ACHN (cell line): ENCODE measurements at regions not wholly inside any gene's neighbourhood (a gene's known extent, or its start where the extent isn't known, plus 50 kb on each side); places are given as distances from the start of the nearest gene placed in this dataset.

ENCODE experiments used
- DNase-seq: peaks from one replicate; pipeline ENCODE4 v3.0.0-alpha.2; 2015
- in situ Hi-C: cut with HindIII; loops from 2 replicates; pipeline ENCODE4 v1.10.0; 2017; ENCODE audit warnings: low sequenced_read_pairs, low pct_ligation_motif_present, low pct_unique_long_range_greater_than_20kb

DNA sequence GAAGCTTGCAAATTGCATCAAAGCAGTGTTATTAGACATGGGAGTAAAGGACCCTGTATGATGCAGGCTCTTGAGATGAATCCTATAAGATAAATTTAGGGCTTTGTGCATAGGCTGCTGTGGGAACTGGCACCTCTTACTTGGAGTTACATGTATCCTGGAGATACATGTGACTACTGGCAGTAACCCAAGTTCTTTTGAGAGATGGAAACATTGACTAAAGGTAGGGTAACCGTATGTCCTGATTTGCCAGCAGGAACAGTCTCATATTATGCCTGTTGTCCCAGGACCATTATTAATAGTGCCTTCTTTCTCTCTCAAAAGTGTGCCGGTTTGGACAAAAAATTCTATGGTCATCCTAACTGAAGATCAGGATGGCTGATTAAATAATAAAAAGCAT, 195.4 kb downstream of the LACC1 start:
- in situ Hi-C loops = no loop called here
- no peak for DNase-seq

DNA sequence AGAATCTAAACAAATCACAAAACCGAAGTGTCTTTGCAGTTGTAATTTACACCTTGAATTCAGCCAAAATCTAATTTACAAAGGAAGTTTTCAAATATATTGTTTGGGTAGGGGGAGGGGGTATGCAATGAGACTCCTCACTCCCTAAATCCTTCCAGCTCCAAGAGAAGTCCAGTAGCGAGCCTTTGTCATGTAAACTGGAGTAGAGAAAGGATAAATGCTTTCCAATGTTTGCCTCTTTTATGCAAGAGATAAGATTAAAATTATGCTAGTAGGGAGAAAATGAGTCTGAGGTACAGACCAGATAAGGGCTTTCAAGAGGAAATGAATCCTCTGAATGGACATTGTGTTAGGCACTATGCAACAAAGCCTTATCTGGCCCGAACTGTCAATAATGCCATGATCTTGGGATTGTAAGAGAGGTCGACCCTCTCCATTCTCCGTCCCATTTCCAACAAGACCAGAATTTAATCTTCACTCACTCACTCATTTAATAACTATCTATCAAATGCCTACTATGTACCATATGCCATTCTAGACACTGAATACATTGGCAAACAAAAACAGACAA, 199.2 kb downstream of the LACC1 start:
- no peak for DNase-seq
- in situ Hi-C loops = no loop called here

DNA sequence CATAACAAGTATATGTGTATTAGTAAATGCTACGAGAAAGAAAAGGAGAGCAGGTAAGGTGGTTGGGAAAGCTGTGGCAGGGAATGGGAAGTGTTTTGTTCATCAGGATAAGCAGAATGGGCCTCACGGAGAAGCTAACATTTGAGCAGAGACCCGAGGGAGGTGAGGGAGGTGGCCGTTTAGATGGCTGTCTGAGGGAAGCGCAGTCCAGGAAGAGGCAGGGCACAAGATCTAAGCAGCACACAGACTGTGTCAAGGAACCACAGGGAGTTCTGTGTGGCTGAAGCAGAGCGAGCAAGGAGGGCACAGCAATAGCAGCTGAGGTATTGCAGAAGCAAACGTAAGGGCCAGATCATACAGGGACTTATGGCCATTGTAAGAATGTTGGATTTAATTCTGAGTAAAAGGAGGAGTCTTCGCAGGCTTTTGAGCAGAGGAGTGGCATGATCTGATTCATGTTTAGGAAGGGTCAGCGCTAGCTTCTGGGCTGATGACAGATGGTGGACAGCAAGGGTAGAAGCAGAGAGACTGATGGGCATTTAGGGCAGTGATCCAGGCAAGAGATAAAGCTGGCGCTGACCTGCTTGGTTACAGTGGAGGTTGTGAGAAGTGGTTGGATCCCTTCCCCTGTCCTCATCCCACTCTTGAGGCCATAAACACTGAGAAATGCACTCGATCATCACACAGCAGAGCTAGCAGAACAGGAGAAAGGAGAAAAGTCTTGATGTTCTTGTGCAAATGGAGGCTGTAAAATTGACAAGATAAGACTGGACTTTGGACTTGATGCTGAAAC, 199.9 kb downstream of the LACC1 start:
- DNase-seq = no peak
- in situ Hi-C loops = no loop called here

DNA sequence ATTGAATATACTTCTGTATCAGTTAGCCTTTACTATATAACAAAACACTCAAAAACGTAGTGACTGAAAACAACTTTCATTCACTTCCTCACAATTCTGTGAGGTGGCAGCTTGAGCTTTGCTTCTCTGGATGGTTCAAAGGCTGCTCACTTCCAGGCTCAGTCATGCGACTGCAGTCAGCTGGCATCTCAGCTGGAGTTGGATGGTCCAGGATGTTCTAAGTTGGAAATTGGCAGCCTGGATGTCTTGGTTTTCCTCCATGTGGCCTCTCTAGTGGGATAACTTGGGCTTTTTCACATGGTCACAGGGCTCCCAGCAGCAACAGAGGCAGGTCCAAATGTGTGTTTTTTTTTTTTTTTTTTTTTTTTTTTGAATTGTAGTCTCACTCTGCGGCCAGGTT, 204.4 kb downstream of the LACC1 start:
- in situ Hi-C loops = no loop called here
- no peak for DNase-seq

DNA sequence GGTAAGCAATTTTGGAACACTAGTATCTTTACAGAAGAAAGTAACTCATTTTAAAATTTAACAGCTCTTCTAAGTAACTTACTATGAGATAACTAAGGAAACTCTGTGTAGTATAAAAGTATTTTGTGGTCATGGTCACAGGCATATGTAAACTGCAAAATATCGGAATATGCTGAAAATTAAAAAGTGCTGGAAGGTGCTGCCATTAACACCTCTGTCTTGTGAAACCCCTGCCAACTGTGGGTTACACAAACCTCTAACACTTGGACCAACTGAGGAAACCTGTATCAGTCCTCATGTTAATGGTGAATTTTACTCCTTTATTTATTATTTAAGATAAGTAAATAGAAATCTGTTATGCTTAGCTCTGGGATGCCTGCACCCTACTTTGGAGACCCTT, 206.7 kb downstream of the LACC1 start:
- in situ Hi-C loops = no loop called here
- no peak for DNase-seq

DNA sequence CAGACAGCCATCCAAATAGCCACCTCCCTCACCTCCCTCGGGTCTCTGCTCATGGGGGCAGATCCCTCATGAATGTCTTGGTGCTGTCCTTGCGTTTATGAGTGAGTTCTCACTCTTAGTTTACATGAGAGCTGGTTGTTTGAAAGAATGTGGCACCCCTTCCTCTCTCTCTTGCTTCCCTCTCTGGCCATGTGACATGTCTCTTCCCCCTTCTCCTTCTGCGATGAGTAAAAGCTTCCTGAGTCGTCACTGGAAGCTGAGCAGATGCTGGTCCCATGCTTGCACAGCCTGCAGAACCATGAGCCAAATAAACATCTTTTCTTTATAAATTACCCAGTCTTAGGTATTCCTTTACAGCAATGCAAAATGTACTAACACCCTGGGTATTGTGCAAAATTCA, 208.7 kb downstream of the LACC1 start:
- no peak for DNase-seq
- in situ Hi-C loops = no loop called here

DNA sequence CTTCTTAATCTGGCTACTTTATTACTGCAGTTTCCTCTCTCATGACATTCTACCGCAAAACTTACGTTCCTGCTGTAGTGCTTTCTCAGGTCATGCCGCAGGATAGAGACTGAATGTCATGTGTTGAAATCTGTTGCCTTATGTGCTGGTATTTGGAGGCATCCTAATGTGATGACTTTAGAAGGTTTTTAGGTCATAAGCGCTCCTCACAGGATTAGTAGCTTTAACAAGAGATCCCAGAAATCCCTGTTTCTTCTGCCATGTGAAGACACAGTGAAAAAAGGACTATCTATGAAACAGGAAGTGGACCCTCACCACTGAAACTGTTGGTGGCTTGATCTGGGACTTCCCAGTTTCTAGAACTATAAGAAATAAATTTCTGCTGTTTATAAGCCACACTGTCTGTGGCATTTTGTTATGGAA, 209.3 kb downstream of the LACC1 start:
- no peak for DNase-seq
- in situ Hi-C loops = no loop called here

DNA sequence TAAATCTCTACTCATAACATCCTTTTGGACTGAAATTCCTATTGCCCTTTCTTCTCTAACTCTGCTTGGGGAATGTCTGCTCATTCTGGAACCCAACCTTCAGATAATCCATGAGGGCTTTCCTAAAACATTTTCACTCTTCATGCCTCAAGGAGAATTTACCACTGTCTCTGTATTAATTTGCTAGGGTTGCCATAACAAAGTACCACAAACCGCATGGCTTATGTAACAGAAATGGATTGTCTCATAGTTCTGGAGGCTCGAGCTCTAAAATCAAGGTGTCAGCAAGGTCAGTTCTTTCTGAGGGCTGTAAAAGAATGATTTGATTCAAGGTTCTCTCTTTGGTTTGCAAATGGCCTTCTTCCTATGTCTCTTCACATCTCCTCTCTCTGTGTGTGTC, 209.7 kb downstream of the LACC1 start:
- no peak for DNase-seq
- in situ Hi-C loops = no loop called here

DNA sequence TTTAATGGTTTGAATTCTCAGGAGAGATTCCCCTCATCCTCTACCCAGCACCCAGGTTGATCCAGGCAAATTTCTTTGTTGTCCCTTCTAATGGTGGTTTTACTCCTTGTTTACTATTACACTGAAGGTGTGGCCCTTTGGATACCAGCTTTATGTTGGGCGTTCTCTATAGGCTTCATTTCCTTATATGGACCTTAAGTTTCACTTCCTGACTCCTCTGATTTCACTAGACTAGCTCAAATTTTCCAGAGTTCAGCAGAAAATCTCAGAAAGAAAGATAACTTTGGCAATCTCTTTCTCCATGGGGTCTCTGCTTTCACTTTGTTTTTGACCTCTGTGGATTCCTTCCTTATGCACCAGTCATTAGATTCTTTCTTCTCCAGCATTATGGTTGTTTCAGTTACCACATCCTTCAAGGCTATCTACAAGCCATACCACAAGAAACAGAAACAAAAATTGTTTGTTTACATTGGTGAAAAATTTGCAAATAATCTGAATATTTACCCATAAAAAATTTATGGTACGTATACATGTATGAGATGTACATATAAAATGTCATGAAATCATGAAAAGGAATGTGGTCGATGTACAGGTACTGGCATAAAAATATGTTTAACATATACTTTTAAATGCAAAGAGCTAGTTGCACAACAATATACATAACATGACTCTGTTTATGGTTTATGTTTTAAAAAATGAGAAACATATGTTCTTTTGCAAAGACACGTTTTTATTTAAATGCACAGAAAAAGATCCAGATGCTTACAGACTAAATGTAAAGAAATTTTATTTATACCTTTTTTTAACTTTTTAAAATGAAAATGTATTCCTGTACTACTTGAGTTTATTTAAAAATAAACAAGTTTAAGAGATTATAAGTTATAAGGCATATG, 212.6 kb downstream of the LACC1 start:
- DNase-seq = no peak
- in situ Hi-C loops = no loop called here

DNA sequence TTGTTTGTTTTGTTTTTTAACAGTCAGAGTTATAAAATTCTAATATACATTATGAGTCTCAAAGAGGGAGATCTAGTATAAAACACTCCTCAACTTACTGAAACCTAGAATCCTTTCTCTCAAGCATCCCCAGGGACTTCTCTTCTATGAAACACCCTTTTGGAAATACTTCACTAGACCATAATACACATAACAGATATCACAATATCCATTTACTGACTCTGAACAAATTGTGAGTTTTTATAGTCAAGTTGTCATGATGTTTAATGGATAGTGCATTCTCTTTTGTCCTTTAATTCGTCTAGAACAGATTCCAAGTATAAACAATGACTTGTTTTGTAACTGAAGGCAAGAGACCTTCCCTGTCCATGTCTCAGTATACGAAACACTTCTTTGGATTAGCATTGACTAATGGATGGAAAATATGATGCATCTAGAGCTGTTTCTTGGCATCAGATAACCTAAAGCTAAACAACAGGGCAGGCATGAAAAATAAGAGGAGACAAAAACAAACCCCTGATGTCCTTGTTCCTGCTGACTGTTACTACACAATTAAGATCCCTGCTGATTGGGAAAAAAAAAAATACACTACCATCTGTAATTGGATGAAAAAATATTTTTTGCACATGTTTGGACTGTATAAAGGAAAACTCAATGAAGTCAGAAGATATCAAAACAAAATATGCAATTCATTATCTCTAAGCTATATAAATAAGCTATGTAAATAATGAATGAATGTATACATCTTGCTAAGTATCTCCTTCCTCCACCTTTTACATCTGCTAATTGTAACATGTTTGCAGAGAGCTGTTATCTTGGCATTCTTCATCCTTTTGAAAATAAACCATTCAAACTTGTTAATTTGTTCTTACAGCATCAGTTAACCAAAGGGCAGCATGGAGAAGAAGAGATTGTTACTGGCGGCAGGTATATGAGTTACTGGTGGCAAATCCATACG, 214.2 kb downstream of the LACC1 start:
- no peak for DNase-seq
- in situ Hi-C loops = no loop called here

DNA sequence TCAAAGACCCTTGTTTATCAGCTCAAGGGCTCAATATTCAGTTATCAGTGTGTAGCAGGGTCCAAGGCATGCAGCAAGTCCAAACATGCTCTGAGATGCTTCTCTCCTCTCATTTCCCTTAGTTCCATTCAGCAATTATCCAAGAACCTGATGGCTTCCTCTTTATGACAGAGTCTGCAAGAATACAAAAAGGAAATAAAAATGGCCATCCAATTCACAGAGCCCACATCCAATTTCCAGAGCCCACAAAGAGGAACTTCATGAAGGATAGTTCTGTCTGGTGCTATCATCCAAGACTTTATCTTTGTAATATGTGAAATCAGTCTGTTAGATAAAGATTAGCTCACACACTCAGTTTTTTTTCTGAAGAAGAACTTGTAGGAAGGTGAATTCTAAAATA, 217.2 kb downstream of the LACC1 start:
- in situ Hi-C loops = no loop called here
- DNase-seq = no peak

DNA sequence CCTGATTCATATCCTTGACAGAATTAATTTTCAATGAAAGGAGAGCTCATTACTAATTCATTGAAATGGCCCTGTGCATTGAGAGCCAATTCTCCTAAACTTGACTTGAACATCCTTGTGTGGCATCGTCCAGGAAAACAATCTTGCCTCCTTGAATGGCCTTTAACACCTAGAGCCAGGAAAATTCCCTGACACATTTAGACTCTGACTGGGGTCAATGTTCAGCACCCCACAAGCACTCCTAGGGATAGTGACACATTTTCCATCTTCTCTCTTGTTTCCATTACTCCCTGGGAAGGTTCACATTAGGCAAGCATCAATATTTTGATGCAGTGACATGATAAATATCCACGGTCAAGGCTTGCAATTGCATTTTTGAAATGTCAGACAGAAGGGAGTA, 218.9 kb downstream of the LACC1 start:
- in situ Hi-C loops = no loop called here
- no peak for DNase-seq

DNA sequence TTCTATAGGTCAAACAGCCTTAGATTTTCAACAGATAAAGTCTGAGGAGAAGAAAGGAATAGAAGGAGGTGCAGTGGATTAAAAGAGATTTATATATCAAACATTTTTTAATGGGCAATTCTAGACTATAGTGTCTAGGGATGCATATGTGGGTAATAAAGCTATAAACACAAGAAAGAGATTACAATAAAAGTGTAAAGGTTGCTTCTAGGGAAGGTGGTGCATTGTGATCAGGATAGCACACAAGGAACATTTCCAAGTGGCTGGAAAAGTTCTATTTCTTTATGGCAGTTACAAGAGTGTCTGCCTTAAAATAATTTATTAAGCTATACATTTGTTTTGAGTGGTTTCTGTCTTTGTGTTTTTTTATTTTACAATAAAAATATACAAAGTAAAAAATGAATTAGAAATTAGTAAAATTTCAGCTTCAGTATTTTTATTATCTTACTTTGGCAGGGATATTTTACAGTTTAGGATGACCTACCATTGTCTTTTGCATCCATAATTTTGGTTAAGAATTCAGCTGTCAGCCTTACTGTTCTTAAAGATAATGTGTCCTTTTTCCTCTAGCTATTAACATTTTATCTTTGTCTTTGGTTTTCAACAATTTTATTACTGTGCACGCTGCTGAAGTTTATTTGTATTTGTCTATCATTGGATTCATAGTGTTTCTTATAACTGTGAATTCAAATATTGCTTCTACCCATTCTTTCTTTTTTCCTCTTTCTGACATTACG, 221.8 kb downstream of the LACC1 start:
- DNase-seq = no peak
- in situ Hi-C loops = no loop called here

DNA sequence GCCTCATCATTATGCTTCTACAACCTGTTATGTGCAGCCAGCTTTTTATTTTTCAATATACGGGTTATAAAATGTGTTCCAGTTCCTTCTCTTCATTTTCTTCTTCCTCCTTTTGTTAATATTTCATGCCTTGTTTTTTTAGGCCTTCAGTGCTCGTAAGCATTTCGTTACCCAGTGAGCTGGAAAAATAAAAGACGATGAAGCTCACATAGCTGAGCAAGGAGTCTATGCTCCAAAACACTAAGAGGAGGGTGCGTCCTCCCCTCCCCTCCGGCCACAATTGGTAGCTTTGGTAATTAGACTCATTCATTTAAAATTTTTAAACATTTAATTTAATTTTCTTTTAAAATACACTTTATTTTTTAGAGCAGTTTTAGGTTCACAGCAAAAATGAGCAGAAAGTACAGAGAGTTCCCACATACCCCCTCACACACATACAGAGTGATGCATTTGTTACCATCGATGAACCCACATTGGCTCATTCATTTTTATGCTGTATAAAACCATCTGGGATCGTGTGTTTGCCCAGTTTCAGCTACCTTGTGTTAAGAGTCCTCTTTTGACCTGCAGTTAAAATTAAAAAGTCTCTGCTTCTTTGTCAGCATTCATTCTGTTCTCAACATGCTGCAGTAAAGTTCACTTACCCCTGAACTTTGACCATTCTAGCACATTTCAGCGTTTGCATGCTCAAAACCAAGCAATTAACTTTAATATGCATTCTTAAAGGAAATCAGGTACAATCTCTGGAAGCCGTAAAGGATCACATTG, 223.9 kb downstream of the LACC1 start:
- in situ Hi-C loops = no loop called here

DNA sequence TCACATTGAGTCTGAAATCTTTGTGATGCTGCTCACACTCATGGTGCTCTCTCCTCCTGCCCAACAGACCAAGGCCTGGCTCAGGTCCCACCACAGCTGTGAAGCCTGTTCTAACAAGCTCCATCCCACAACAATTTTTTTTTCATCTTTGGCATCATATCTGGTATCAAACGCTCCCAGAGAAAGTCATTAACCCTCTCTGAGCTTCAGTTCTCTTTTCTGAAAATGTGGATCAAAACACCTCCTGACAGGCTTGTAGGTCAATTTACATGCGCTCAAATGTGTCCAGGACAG, 224.4 kb downstream of the LACC1 start:
- no peak for DNase-seq
- in situ Hi-C loops = no loop called here

More for the DNA sequence above, 223.9 kb downstream of the LACC1 start:
- DNase-seq = no peak

DNA sequence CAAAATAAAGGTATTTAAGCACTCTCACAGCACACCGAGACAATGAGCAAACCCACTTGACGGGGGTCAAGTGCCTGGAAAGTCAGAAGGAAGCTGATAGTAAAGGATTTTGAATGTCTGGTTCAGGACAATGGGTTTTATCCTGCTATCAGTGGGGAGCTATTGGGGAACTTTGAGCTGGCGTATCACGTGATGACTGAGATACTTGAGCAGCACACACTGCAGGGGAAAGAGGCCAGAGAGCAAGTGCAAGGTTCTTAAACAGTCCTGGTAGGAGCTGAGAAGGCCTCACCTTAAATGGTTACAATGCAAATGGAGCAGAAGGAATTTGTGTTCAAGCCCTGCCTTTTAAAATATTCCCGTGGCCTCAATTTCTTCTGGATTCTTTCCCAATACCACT, 225.3 kb downstream of the LACC1 start:
- no peak for DNase-seq
- in situ Hi-C loops = no loop called here
